Stimulated activated effector memory CD8-positive, alpha-beta T cell treated with anti-CD3 and anti-CD28 coated beads, Interleukin-12 subunit alpha, Interleukin-12 subunit beta, amount 100 ng/mL, for 72 hours (primary cell): ENCODE measurements at regions not wholly inside any gene's neighbourhood (a gene's known extent, or its start where the extent isn't known, plus 50 kb on each side); places are given as distances from the start of the nearest gene placed in this dataset.

ENCODE experiments used
- ATAC-seq: fragments of 150-1000 bp; cut with Tn5 transposase; 2 replicates; pipeline ENCODE4 v1.10.0; 2021
- DNase-seq, 2 donors: peaks; one replicate each; pipeline ENCODE4 v3.0.0; 2021 to 2022; ENCODE audit warnings: low spot score in 2 of 2
- H3K27ac Mint-ChIP-seq: one replicate; pipeline ENCODE4 v1.8.0; 2022; ENCODE audit warnings: mild to moderate bottlenecking, mixed read lengths
- H3K36me3 Mint-ChIP-seq: one replicate; pipeline ENCODE4 v1.8.0; 2022; ENCODE audit warnings: mild to moderate bottlenecking, mixed read lengths
- H3K4me1 Mint-ChIP-seq: one replicate; pipeline ENCODE4 v1.8.0; 2022; ENCODE audit warnings: mixed read lengths
- H3K4me3 Mint-ChIP-seq: one replicate; pipeline ENCODE4 v1.8.0; 2022; ENCODE audit warnings: mild to moderate bottlenecking, mixed read lengths
- H3K9me3 Mint-ChIP-seq: one replicate; pipeline ENCODE4 v1.8.0; 2022; ENCODE audit warnings: mixed read lengths

DNA sequence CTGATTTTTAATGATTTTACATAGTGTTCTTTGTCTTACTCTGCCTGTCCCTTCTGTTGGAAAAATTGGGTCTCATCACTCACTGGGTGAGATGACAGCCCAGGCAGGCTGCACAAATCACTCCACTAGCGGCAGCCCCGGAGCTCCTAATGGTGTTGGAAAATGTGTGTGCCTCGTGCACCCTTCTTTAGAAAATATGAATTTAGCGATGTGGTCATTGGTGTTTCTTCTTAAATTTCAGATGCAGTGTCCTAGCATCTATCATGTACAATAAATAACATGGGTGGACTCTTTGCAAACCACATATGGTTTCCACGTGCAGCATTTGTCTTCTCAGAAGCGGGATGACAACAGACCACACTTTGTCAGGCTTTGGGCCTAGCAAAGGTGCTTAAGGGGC lies 194.2 kb downstream of the ACKR3 start:
- DNase-seq (no peak), ATAC-seq (no peak)
- H3K4me1 Mint-ChIP-seq: no peaks in the 10 kb centered on the region
- H3K27ac Mint-ChIP-seq: no peak overlapping the region
- no peak overlapping the region for H3K4me3 Mint-ChIP-seq
- H3K9me3 Mint-ChIP-seq: no peaks in the 10 kb centered on the region
- H3K36me3 Mint-ChIP-seq: no peaks in the 10 kb centered on the region

DNA sequence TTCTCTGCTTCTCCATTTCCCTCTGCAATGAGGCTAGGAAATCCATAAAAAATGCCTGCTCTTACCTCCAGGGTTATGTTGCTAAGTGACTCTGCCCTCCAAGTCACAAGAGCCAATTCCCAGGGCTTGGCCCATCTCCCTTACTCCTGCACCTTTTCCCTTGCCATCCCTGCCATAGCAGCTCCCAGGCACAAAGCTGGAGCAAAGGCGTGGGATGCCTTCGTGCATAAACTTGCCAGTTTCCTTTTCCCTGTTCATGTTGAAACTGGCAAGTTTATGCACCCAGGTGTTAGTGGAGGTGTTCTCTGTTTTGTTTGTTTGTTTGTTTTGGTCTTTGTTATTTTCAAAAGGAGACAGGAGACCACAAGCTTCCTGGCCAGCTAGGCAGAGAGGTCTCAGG lies 195.1 kb downstream of the ACKR3 start:
- DNase-seq (no peak), ATAC-seq (no peak)
- H3K36me3 Mint-ChIP-seq: no peaks in the 10 kb centered on the region
- H3K4me3 Mint-ChIP-seq: no peak overlapping the region
- H3K4me1 Mint-ChIP-seq: no peaks in the 10 kb centered on the region
- no peak overlapping the region for H3K27ac Mint-ChIP-seq
- H3K9me3 Mint-ChIP-seq: no peaks in the 10 kb centered on the region

DNA sequence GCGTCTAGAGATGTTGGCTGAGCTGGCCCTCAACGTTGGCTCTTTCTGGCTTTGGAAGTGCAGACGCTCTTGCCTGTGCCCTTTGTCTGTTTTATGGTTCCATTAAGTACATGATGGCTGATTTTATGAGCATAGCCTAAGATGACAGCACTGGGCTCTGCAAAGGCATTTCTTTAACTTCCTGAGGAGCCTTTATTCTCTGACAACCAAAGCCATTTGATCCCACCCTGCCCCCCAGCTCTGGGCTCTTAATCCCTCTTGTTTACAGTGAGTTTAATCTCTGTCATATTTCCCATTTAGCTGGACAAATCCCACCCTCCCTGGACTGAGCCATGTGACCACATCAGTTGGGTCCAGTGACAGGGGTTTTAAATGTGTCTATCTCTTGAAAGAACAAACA lies 195.9 kb downstream of the ACKR3 start:
- no peak overlapping the region for H3K4me3 Mint-ChIP-seq
- no peaks in the 10 kb centered on the region for H3K4me1 Mint-ChIP-seq
- no peaks in the 10 kb centered on the region for H3K9me3 Mint-ChIP-seq
- no peak for ATAC-seq
- H3K36me3 Mint-ChIP-seq: no peaks in the 10 kb centered on the region
- no peak overlapping the region for H3K27ac Mint-ChIP-seq
- no peak for DNase-seq

DNA sequence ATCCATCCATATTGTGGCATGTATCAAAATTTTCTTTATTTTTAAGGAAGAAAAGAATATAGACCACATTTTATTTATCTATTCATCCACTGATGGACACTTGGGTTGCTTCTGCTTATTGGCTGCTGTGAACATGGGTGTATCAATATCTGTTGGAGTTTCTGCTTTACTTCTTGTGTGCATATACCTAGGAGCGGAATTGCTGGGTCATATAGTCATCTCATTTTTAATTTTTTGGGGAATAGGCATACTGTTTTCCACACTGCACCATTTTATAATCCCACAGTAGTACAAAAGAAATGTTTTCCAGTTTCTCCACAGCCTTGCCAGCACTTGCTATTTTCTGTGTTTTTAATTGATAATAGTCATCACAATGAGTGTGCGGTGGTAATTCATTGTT lies 197.2 kb downstream of the ACKR3 start:
- Mint-ChIP-seq H3K4me3 (no peak overlapping the region), H3K27ac (no peak overlapping the region), H3K4me1 (no peaks in the 10 kb centered on the region), H3K9me3 (no peaks in the 10 kb centered on the region), H3K36me3 (no peaks in the 10 kb centered on the region)
- ATAC-seq (no peak), DNase-seq (no peak)

DNA sequence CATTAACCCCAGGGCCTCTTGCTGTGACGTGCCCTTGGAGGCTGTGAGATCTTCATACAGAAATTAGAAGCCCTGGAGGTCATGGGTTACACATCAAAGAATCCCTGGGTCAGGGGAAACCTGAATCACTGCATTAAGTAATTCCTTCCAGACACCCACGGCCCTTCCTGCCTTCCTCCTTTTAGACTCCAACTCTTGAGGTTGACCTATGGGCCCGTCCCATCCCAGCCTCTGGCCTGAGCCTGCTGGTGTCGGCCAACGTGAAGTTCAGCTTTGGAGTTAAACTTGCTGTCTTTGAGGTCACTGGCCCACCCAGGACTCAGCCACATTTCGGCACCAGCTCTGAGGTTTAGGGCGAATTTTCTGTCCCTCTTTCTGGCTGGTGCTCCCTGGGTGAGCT lies 198.3 kb downstream of the ACKR3 start:
- no peak overlapping the region for H3K27ac Mint-ChIP-seq
- no peaks in the 10 kb centered on the region for H3K36me3 Mint-ChIP-seq
- H3K4me3 Mint-ChIP-seq: no peak overlapping the region
- DNase-seq (no peak), ATAC-seq (no peak)
- no peaks in the 10 kb centered on the region for H3K9me3 Mint-ChIP-seq
- H3K4me1 Mint-ChIP-seq: no peaks in the 10 kb centered on the region

DNA sequence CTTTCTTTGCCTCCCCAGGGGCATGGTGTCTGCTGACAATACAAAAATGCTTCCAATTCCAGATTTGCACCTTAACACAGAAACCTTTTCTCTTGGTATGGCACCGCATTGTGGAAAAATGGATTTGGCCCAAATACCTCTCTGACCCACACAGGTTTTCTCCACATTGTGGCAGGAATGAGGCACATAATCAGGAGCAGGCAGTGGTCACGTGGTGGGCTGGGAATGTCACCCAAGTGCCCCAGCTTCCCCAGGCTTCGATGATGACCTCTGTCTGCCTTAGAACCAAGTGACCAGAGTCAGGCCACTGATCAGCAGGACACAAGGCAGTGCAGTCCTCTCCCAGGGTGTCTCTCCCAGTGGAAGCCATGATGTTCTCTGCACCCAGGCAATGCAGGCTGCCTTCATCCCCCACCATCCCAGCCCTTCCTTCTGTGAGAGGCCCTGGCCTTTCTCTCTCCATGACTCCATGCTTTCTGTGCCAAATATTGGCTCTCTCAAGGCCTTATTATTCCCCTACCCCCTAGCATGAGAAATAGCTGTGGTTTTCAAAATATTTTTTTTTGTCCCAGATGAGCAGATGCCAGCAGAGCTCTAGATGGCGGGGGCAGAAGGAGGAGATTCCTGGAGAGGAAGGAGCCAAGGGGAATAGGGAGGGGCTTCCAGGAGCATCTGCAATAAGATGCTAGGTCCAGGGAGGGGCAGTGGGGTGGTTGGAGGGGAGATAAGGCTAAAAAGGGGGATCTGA lies 198.9 kb downstream of the ACKR3 start:
- DNase-seq: no peak
- Mint-ChIP-seq H3K4me3 (no peak overlapping the region), H3K4me1 (no peaks in the 10 kb centered on the region), H3K36me3 (no peaks in the 10 kb centered on the region), H3K9me3 (no peaks in the 10 kb centered on the region), H3K27ac (no peak overlapping the region)
- no peak for ATAC-seq

DNA sequence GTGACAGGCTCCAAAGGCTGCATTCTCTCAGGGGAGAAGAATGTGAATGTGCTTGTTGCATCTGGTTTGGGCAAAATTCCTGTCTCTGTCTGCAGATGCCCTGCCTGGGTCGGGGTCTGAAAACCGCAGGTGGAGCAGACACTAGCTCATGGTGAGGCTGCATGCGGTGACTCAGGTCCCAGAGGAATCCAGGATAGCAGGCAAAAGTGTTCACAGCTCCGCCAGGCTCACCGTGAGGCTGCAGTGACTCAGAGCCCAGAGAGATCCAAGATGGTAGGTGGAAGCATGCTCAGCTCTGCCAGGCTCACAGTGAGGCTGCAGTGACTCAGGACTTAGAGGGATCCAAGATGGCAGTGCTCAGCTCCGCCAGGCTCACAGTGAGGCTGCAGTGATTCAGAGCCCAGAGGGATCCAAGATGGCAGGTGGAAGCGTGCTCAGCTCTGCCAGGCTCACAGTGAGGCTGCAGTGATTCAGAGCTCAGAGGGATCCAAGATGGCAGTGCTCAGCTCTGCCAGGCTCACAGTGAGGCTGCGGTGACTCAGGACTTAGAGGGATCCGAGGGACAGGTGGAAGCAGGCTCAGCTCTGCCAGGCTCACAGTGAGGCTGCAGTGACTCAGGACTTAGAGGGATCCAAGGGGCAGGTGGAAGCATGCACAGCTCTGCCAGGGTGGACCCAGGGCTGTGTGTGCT lies 200.5 kb downstream of the ACKR3 start:
- Mint-ChIP-seq H3K27ac (no peak overlapping the region), H3K4me1 (no peaks in the 10 kb centered on the region), H3K9me3 (no peaks in the 10 kb centered on the region), H3K36me3 (no peaks in the 10 kb centered on the region), H3K4me3 (no peak overlapping the region)
- ATAC-seq (no peak), DNase-seq (no peak)

DNA sequence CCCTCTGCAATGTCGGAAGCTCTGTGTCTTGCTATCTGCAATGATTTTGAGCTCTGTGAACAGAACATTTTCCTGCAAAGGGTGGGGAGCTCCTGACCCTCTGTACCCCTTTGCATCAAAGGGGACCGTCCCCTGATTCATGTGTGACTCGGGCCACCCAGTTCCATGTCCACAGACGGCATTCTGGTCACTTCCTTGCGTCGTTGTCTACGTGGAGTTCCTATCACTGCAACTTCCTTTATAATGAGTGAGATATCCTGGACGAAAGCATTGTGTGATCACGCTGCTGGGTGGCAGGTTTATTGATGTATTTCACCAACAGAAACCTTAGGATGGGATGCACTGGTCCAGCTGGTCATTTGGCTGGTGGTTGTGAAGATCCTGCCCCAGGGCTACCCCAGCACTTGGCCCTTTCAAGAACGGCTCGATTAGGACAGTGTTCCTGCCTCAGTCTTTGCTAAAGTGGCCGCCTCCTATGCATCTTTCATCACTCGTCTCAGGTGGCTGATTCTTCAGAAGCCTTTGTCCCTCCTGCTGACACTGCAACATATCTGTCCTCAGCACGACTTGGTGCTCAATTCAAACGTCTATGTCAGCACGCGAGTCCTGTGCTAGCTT lies 202.7 kb downstream of the ACKR3 start:
- no peak for ATAC-seq
- no peaks in the 10 kb centered on the region for H3K9me3 Mint-ChIP-seq
- H3K27ac Mint-ChIP-seq: no peak overlapping the region
- H3K4me1 Mint-ChIP-seq: no peaks in the 10 kb centered on the region
- DNase-seq: no peak
- H3K36me3 Mint-ChIP-seq: no peaks in the 10 kb centered on the region
- H3K4me3 Mint-ChIP-seq: no peak overlapping the region

DNA sequence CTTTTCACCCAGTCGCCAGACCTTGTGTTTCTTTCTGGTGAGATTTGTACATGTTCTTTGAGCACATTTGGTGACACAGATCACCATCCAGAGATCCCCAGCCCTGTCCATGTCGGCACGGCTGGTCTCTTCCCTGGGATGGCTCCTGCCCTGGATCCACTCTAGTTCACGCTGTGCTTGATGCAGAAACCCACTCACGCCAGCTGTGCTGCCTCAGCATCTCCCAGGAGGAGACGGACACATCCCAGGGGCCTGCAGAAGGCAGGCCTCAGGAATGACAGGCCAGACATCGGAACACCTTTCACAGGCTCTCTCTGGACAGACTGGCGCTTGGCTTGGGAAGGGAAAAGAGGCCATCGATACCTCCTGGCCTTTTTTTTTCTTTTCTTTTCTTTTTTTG lies 203.6 kb downstream of the ACKR3 start:
- no peaks in the 10 kb centered on the region for H3K36me3 Mint-ChIP-seq
- no peaks in the 10 kb centered on the region for H3K9me3 Mint-ChIP-seq
- no peak overlapping the region for H3K4me3 Mint-ChIP-seq
- DNase-seq (no peak), ATAC-seq (no peak)
- H3K4me1 Mint-ChIP-seq: no peaks in the 10 kb centered on the region
- no peak overlapping the region for H3K27ac Mint-ChIP-seq

DNA sequence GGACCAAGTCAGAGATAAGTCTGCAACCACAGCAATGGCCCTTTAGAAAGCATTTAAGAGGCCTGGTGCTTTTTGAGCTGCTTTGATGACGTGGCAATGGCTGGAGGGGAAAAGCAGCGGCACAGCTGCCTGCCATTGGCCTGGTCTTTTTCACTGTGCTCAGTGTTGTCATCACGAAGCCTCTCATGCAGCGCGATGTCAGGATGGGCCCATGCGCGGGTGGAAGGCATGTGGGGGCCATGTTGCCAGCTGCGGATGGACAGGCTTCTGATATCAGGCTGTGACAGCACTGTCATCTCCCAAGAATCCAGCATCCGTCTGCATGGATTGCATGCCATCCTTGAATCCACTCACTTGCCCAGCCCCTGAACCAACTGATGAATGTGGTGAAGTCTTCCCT lies 204.5 kb downstream of the ACKR3 start:
- DNase-seq (no peak), ATAC-seq (no peak)
- no peak overlapping the region for H3K4me3 Mint-ChIP-seq
- no peaks in the 10 kb centered on the region for H3K9me3 Mint-ChIP-seq
- no peaks in the 10 kb centered on the region for H3K36me3 Mint-ChIP-seq
- no peak overlapping the region for H3K27ac Mint-ChIP-seq
- no peaks in the 10 kb centered on the region for H3K4me1 Mint-ChIP-seq

DNA sequence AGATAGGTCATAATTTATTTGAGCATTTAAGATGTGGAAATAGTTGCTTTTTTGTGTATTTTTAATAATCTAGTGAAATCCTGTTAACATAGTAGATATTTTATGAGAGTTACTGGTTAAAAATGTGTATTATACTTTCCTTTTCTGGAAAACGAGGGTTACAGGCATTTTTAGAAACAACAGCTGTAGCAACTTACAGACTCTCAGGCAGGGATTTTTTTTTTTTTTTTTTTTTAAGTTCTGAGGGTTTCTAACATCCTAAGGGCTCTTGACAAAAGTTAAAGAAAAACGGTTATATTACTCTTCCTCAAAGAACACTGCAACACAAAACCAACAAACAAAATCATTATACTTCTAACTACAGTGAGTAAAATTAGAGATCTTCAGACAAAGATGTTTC lies 205.9 kb downstream of the ACKR3 start:
- Mint-ChIP-seq H3K4me1 (no peaks in the 10 kb centered on the region), H3K27ac (no peak overlapping the region), H3K9me3 (no peaks in the 10 kb centered on the region), H3K36me3 (no peaks in the 10 kb centered on the region), H3K4me3 (no peak overlapping the region)
- DNase-seq (no peak), ATAC-seq (no peak)

DNA sequence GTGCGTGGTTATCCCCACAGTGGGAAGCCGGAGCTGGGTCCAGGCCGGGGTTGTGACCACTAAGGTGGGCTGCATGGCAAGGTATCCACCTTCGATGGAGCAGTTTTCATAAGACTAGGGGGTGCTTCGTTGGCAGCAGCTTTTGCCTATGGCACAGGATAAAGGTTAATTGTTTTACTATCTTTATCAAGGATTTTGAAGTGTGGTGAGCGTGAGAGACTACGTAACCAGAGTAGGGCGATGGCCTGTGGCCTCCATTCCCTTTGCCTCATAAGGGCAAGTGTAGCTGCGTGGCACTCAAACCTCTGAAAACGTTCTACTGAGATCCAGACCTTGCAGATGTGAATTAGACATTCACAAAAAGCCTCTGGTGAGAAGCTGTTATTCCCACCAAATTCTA lies 206.6 kb downstream of the ACKR3 start:
- no peaks in the 10 kb centered on the region for H3K4me1 Mint-ChIP-seq
- no peaks in the 10 kb centered on the region for H3K9me3 Mint-ChIP-seq
- no peak overlapping the region for H3K27ac Mint-ChIP-seq
- H3K4me3 Mint-ChIP-seq: no peak overlapping the region
- ATAC-seq (no peak), DNase-seq (no peak)
- H3K36me3 Mint-ChIP-seq: no peaks in the 10 kb centered on the region

DNA sequence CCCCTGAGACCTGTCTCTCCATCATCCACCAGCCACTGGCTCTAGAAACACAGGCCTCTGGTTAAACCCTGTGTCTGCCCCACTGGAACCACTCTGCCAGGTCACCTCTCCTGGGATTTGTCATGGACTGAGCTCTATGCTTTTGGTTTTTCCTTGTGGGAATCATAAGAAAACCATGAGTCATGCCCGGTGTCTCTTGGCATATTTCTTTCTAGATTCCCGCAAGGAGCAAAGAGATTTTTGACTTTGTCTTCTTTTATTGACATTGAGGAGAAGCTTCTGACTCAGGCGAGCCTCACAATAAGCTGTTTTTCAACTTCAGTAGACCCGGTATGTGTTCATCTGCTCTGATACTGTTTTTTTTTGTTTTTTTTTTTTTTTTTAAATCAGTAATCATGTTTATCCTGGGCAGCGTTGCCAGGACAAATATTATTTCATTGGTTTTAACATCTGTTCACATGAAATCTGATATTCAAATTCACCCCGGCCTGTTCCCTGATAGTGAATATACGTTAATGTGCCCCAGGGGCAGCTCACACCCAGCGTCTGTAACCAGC lies 207.1 kb downstream of the ACKR3 start:
- DNase-seq: no peak
- ATAC-seq: no peak
- H3K4me1 Mint-ChIP-seq: no peaks in the 10 kb centered on the region

DNA sequence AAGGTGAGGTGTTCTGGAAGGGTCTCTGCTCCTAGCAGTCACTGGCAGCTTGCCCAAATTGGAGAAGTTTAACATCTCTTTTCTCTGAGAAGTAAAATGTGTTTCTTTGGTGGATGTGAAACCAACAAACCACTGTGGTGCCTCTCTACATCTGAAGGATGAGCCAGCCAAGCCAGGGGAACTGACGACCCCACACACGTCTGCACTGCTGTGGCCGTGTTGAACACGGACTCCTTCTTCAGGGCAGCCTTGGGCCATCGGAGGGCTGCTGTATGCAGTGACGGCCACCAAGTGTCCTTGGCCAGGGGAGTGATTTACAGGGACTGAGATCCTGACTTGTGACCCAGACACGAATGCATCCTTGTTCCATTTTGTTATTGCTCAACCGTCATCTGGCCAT lies 207.8 kb downstream of the ACKR3 start:
- no peak overlapping the region for H3K4me3 Mint-ChIP-seq
- no peaks in the 10 kb centered on the region for H3K4me1 Mint-ChIP-seq
- no peak for ATAC-seq
- DNase-seq: no peak
- H3K9me3 Mint-ChIP-seq: no peaks in the 10 kb centered on the region
- H3K27ac Mint-ChIP-seq: no peak overlapping the region
- no peaks in the 10 kb centered on the region for H3K36me3 Mint-ChIP-seq

More for the DNA sequence above, 207.1 kb downstream of the ACKR3 start:
- Mint-ChIP-seq H3K36me3 (no peaks in the 10 kb centered on the region), H3K4me3 (no peak overlapping the region), H3K27ac (no peak overlapping the region), H3K9me3 (no peaks in the 10 kb centered on the region)

DNA sequence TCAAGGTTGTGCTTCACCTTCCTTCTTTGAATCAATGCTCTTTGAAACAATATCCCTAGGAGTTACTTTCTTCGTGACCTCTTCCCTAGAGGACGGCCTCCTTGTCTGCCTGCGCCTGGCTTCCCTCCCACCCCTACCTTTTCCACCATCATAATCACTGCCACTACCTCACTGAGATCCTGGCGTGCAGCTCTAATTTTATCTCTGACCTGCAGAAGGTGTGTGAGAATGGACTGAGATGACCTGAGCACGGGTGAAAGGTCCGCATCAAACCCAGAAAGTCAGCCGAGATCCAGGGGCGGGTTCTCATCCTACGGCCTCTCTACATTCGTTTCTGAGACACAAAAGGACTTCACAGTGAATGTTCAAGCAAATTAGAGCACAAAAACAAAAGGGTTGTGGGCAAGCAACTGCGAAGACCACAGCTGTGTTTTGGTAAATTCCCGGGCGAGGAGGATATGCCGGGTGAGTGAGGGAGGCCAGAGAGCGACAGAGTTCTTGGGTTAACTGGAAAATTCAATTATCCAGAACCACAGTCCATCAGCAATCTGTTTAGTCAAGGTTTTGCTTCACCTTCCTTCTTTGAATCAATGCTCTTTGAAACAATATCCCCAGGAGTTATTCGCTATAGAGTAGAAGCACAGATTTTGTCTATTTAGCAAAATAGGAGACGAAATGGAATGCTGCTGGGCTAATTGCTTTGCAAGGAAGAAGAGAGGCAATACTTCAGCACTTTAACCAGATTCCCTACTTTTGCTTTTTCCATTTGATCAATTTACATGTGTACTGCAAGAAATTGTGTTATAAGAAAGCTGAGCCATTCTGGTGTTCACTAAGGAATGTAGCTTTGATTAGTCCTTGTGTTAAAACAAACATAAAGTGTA lies 212.6 kb downstream of the ACKR3 start:
- H3K27ac Mint-ChIP-seq: no peak overlapping the region
- DNase-seq (no peak), ATAC-seq (no peak)
- no peaks in the 10 kb centered on the region for H3K9me3 Mint-ChIP-seq
- peaks cover 6% of the 10 kb centered on the region for H3K4me1 Mint-ChIP-seq
- no peaks in the 10 kb centered on the region for H3K36me3 Mint-ChIP-seq
- H3K4me3 Mint-ChIP-seq: no peak overlapping the region
